ENCODE measurements at regions not wholly inside any gene's neighbourhood (a gene's known extent, or its start where the extent isn't known, plus 50 kb on each side); places are given as distances from the start of the nearest gene placed in this dataset.

DNA sequence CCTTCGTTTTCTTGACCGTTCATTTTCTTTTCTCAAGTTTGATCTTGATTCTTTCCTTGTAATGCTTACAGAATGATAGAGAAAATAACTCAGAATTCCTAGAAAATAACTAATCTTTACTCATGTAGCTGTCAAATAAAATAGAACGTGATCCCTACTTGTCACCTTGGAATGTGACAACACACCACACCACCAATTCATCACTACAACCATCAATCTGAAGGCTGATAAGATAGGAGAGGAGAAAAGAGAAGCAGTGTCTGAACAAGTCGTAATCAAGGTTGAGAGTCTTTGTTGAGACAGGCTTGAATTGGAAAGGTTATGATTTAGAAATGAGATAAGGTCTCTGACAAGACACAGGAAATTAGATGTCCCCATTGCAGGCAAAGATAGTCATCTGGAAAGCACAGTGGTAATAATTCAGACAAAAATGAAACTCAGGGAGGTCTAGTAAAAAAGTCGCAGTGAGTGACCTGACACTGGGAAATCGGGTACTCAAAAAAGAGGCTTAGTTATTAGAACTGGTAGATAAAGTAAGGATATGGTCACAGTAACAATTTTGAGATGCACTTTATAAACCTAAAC, 456.2 kb downstream of the FAT4 start:
- TF ChIP-seq, protein P1, sequence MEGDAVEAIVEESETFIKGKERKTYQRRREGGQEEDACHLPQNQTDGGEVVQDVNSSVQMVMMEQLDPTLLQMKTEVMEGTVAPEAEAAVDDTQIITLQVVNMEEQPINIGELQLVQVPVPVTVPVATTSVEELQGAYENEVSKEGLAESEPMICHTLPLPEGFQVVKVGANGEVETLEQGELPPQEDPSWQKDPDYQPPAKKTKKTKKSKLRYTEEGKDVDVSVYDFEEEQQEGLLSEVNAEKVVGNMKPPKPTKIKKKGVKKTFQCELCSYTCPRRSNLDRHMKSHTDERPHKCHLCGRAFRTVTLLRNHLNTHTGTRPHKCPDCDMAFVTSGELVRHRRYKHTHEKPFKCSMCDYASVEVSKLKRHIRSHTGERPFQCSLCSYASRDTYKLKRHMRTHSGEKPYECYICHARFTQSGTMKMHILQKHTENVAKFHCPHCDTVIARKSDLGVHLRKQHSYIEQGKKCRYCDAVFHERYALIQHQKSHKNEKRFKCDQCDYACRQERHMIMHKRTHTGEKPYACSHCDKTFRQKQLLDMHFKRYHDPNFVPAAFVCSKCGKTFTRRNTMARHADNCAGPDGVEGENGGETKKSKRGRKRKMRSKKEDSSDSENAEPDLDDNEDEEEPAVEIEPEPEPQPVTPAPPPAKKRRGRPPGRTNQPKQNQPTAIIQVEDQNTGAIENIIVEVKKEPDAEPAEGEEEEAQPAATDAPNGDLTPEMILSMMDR (IDR thresholded peaks at IDR 0.05; ENCODE audit: insufficient read depth, low read depth, low read length, missing control alignments), result no peak
- H3K4me3 ChIP-seq (ENCODE audit: low read depth, low read length), result no peak overlapping the region
- no peak for DNase-seq (ENCODE audit: low read depth)

DNA sequence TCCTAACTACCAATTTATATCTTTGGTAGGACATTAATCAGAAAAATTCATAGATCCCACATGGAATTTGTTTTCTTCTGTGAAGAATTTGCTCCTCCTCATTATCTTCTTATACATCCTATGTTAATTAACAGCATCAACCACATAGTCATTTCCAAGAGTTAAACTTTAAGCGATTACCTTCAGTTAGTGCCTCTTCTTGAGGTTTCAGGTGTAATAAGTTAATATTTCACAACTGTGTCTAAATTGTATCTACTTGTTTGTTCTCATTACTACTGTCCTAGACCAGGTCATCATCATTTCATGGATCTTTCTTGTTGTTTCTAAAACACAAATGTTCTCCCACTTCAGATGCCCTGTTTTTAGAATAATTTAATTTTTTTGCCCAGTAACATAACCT, 457.9 kb downstream of the FAT4 start:
- TF ChIP-seq, protein P1 (IDR thresholded peaks at IDR 0.05; ENCODE audit: insufficient read depth, low read depth, low read length, missing control alignments), result no peak
- no peak overlapping the region for H3K4me3 ChIP-seq (ENCODE audit: low read depth, low read length)
- DNase-seq (ENCODE audit: low read depth), result no peak

DNA sequence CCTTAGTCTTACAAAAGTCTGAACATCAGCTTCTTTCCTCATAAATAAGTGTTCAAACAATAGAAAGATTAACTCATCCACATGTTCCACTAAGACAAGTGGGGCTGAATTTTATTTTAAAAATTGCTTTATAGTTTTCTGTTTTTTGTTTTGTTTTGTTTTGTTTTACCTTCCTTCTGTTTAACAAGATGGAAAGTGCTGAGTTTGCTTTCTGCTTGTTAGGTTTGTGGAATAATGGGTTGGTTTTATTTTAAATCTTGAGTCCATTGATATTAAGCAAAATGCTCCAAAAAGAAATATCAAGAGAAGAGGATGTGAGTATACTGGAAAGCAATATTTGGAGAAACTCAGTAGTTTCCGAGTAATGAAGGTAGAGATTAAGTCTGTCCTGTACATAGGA, 458.7 kb downstream of the FAT4 start:
- DNase-seq (ENCODE audit: low read depth), result no peak
- TF ChIP-seq, protein P1 (IDR thresholded peaks at IDR 0.05; ENCODE audit: insufficient read depth, low read depth, low read length, missing control alignments), result no peak
- no peak overlapping the region for H3K4me3 ChIP-seq (ENCODE audit: low read depth, low read length)

DNA sequence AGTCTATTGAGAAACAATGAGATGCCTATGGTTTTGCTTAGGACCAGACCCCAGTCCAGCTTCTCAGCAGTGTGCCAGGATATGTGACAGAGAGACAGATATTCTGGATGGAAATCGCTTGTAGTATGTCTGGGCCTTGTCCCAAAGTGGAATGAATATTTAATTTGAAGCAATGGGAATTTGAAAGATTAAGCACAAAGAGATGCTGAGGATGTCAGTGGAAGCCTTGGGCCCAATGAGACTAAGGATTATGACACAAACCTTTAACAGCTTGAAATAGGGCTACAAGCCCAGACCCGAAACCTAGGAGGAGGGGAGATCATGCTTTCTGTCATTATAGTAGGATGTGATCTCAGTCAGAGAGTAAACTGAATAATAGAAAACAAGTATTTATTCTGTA, 459.2 kb downstream of the FAT4 start:
- H3K4me3 ChIP-seq (ENCODE audit: low read depth, low read length), result no peak overlapping the region
- TF ChIP-seq, protein P1 (IDR thresholded peaks at IDR 0.05; ENCODE audit: insufficient read depth, low read depth, low read length, missing control alignments), result no peak
- no peak for DNase-seq (ENCODE audit: low read depth)

DNA sequence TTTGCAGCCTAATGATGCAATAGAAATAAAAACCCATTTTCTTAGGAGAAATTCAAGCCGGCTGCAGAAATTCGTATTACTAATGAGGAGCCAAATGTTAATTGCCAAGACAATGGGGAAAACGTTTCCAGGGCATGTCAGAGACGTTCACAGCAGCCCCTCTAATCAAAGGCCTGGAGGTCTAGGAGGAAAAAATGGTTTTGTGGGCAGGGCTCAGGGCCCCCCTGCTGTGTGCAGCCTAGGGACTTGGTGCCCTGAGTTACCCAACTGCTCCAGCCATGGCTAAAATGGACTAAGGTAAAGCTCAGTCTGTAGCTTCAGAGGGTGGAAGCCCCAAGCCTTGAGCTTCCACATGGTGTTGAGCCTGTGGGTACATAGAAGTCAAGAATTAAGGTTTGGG, 461.4 kb downstream of the FAT4 start:
- no peak for DNase-seq (ENCODE audit: low read depth)
- H3K4me3 ChIP-seq (ENCODE audit: low read depth, low read length), result no peak overlapping the region
- TF ChIP-seq, protein P1 (IDR thresholded peaks at IDR 0.05; ENCODE audit: insufficient read depth, low read depth, low read length, missing control alignments), result no peak

DNA sequence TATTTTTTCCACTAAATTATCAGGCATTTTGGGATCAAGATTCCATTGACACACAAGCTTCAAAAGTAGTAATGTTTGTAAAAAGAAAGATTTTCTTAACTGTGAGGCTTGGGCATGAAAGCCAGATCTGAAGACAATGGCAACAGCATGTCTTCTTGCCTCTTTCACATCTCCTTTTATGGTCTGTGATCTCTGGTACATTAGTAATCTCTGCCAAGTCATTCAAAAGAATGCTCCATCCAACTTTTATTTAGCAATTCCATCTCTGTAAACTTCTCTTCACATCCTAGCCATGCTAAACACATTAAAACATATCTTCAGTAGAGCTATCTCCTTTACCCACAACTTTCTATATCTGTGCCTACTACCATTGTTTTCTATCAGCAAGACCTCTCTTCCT, 465.4 kb downstream of the FAT4 start:
- DNase-seq (ENCODE audit: low read depth), result no peak
- no peak overlapping the region for H3K4me3 ChIP-seq (ENCODE audit: low read depth, low read length)
- TF ChIP-seq, protein P1 (IDR thresholded peaks at IDR 0.05; ENCODE audit: insufficient read depth, low read depth, low read length, missing control alignments), result no peak

DNA sequence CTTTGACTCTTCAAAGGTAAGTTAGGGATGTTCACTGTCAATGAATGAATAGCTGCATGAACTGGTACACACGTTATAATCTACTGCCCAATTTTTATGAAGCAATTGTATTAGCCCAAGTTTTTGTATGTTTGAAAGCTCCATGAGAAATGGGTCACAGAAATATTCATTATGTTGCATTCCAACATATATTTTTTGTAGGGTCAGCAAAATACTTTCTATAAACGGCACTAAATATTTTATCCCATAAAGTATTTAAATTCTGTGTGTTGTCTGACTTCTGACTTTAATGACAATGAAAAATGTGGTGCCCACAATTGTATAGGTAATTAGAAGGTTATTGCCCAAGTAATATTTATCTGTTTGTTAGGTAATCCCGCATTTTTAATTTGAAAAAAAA, 466.0 kb downstream of the FAT4 start:
- DNase-seq (ENCODE audit: low read depth), result no peak
- no peak overlapping the region for H3K4me3 ChIP-seq (ENCODE audit: low read depth, low read length)
- TF ChIP-seq, protein P1 (IDR thresholded peaks at IDR 0.05; ENCODE audit: insufficient read depth, low read depth, low read length, missing control alignments), result no peak

Measured in GM12865 (cell line).